ENCODE measurements at regions not wholly inside any gene's neighbourhood (a gene's known extent, or its start where the extent isn't known, plus 50 kb on each side); places are given as distances from the start of the nearest gene placed in this dataset.

DNA sequence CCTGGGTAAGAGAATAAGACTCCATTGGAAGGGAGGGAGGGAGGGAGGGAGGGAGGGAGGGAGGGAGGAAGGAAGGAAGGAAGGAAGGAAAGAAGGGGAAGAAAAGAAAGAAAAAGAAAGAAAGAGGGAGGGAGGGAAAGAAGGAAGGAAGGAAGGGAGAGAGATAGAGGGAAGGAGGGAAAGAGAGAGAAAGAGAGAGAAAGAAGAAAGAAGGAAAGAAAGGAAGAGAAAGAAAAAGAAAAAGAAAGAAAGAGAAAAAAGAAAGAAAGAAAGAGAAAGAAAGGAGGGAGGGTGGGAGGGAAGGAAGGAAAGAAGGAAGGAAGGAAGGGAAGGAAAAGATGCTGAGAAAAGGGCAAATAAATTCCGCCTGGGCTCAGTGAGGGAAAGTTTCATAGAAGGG is 74.7 kb upstream of the IFNAR2 start (continued):
- TF ChIP-seq NR2F2 (IDR thresholded peaks at IDR 0.05) (no peak), RXRA (IDR thresholded peaks at IDR 0.05) (no peak), FOXA1 (IDR thresholded peaks at IDR 0.05) (no peak), HNF4A (conservative IDR thresholded peaks at IDR 0.05) (no peak), JUND (IDR thresholded peaks at IDR 0.05) (no peak), FOXA2 (IDR thresholded peaks at IDR 0.05) (no peak)

DNA sequence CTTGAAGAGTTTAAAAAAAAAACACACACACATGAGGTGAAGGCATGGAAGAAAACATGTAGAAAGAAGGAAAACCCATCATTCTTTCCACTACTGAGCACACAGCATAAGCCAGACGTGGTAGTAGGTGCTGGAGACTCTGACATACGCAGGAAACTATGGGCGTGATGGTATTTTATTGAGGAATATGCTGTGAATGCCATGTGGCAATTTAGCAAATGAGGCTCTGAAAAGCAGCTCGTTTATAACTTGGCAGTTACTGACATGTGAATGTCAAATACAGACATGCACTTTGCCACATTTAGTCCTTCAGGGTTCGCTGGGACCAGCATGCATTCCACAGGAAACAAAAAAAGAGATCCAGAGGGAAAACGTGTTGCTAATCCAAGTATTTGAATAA is 74.3 kb upstream of the IFNAR2 start:
- 37% methylated on average over 6 of the region's 6 CpGs for WGBS
- no peak for DNase-seq (ENCODE audit: low spot score)
- peaks cover 2 to 14% (median 11%) of the 10 kb centered on the region in 4 donors for H3K9me3 ChIP-seq (ENCODE audit: control insufficient read depth in 4 of 4, low read length in 3 of 4)
- no peak overlapping the region for H3K4me3 ChIP-seq (ENCODE audit: low read depth in 1 of 3, low read length in 3 of 3)
- no peaks in the 10 kb centered on the region for H3K4me1 ChIP-seq (ENCODE audit: control insufficient read depth in 4 of 4, insufficient read depth in 4 of 4, low read length in 3 of 4)
- H3K36me3 ChIP-seq (ENCODE audit: control insufficient read depth in 4 of 4, insufficient read depth in 3 of 4, low read depth in 1 of 4, low read length in 3 of 4), result no peaks in the 10 kb centered on the region
- H3K9ac ChIP-seq (ENCODE audit: low read depth in 1 of 2, low read length in 2 of 2), result no peak overlapping the region
- no peak overlapping the region for H3K27ac ChIP-seq (ENCODE audit: low read depth in 1 of 2, low read length in 2 of 2)
- H3K27me3 ChIP-seq (ENCODE audit: control insufficient read depth in 4 of 4, insufficient read depth in 4 of 4, low read length in 3 of 4), result peaks cover 0 to 17% (median 1%) of the 10 kb centered on the region in 4 donors
- TF ChIP-seq TAF1 (conservative IDR thresholded peaks at IDR 0.05), result no peak
- TF ChIP-seq, protein P1, sequence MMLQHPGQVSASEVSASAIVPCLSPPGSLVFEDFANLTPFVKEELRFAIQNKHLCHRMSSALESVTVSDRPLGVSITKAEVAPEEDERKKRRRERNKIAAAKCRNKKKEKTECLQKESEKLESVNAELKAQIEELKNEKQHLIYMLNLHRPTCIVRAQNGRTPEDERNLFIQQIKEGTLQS (IDR thresholded peaks at IDR 0.05), result no peak
- TF ChIP-seq, protein P2, sequence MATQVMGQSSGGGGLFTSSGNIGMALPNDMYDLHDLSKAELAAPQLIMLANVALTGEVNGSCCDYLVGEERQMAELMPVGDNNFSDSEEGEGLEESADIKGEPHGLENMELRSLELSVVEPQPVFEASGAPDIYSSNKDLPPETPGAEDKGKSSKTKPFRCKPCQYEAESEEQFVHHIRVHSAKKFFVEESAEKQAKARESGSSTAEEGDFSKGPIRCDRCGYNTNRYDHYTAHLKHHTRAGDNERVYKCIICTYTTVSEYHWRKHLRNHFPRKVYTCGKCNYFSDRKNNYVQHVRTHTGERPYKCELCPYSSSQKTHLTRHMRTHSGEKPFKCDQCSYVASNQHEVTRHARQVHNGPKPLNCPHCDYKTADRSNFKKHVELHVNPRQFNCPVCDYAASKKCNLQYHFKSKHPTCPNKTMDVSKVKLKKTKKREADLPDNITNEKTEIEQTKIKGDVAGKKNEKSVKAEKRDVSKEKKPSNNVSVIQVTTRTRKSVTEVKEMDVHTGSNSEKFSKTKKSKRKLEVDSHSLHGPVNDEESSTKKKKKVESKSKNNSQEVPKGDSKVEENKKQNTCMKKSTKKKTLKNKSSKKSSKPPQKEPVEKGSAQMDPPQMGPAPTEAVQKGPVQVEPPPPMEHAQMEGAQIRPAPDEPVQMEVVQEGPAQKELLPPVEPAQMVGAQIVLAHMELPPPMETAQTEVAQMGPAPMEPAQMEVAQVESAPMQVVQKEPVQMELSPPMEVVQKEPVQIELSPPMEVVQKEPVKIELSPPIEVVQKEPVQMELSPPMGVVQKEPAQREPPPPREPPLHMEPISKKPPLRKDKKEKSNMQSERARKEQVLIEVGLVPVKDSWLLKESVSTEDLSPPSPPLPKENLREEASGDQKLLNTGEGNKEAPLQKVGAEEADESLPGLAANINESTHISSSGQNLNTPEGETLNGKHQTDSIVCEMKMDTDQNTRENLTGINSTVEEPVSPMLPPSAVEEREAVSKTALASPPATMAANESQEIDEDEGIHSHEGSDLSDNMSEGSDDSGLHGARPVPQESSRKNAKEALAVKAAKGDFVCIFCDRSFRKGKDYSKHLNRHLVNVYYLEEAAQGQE (IDR thresholded peaks at IDR 0.05), result no peak
- TF ChIP-seq RXRA (IDR thresholded peaks at IDR 0.05), result no peak
- no peak for TF ChIP-seq YY1 (IDR thresholded peaks at IDR 0.05)
- no peak for TF ChIP-seq HNF4A (conservative IDR thresholded peaks at IDR 0.05)
- TF ChIP-seq, protein P3, sequence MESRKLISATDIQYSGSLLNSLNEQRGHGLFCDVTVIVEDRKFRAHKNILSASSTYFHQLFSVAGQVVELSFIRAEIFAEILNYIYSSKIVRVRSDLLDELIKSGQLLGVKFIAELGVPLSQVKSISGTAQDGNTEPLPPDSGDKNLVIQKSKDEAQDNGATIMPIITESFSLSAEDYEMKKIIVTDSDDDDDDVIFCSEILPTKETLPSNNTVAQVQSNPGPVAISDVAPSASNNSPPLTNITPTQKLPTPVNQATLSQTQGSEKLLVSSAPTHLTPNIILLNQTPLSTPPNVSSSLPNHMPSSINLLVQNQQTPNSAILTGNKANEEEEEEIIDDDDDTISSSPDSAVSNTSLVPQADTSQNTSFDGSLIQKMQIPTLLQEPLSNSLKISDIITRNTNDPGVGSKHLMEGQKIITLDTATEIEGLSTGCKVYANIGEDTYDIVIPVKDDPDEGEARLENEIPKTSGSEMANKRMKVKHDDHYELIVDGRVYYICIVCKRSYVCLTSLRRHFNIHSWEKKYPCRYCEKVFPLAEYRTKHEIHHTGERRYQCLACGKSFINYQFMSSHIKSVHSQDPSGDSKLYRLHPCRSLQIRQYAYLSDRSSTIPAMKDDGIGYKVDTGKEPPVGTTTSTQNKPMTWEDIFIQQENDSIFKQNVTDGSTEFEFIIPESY (IDR thresholded peaks at IDR 0.05), result no peak
- TF ChIP-seq NR2F2 (IDR thresholded peaks at IDR 0.05), result no peak
- TF ChIP-seq RAD21 (IDR thresholded peaks at IDR 0.05), result no peak
- TF ChIP-seq, protein P4, sequence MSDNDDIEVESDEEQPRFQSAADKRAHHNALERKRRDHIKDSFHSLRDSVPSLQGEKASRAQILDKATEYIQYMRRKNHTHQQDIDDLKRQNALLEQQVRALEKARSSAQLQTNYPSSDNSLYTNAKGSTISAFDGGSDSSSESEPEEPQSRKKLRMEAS (IDR thresholded peaks at IDR 0.05), result no peak
- no peak for TF ChIP-seq JUND (IDR thresholded peaks at IDR 0.05)
- TF ChIP-seq, protein P5, sequence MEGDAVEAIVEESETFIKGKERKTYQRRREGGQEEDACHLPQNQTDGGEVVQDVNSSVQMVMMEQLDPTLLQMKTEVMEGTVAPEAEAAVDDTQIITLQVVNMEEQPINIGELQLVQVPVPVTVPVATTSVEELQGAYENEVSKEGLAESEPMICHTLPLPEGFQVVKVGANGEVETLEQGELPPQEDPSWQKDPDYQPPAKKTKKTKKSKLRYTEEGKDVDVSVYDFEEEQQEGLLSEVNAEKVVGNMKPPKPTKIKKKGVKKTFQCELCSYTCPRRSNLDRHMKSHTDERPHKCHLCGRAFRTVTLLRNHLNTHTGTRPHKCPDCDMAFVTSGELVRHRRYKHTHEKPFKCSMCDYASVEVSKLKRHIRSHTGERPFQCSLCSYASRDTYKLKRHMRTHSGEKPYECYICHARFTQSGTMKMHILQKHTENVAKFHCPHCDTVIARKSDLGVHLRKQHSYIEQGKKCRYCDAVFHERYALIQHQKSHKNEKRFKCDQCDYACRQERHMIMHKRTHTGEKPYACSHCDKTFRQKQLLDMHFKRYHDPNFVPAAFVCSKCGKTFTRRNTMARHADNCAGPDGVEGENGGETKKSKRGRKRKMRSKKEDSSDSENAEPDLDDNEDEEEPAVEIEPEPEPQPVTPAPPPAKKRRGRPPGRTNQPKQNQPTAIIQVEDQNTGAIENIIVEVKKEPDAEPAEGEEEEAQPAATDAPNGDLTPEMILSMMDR (IDR thresholded peaks at IDR 0.05; ENCODE audit: low read depth, low read length, missing input control), result no peak

Measured in liver (tissue), 8 donors.